ENCODE measurements at regions not wholly inside any gene's neighbourhood (a gene's known extent, or its start where the extent isn't known, plus 50 kb on each side); places are given as distances from the start of the nearest gene placed in this dataset.

DNA sequence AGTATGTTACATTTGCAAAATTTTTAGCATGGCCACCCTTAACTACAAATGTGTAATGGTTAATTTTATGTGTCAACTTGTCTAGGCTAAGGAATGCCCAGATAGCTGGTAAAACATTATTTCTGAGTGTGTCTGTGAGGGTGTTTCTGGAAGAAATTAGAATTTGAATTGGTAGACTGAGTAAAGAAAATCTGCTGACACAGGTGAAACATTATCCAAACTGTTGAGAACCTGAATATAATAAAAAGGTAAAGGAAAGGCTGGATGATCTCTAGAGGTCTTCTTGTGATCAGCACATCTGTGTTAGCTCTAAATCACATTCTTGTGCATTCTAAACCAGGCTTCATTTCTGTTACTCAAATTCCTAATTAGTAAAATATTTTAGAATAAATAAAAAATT, 100.8 kb downstream of the UCHL5 start (continued):
- no peak for TF ChIP-seq ZNF132 (tag by site-specific recombination; IDR thresholded peaks at IDR 0.05; ENCODE audit: borderline replicate concordance)
- no peak for TF ChIP-seq KLF10 (tag by site-specific recombination; IDR thresholded peaks at IDR 0.05)
- no peak for TF ChIP-seq ZNF24 (tag by site-specific recombination; IDR thresholded peaks at IDR 0.05)

DNA sequence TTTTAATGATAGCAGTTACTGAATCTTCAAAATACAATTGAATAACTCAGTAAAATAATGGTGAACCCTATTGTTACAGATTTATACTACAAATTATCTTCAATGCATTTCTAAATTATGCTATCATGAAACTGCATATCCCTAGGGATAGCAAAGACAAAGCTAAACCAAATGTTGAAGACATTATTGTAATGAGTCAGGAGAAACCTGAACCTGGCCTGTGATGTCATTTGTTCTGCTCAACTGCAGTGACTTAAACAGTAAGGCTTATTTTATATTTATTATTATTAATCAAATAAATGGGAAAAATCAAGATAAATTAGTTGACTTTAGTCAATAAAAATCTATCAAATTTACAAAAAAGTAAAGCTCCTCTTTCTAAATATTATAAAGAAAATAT, 100.3 kb downstream of the UCHL5 start:
- Histone ChIP-seq H3K27ac (ENCODE audit: extremely low read depth, low read depth, low read length) (no peak overlapping the region), H3K36me3 (ENCODE audit: control insufficient read depth in 2 of 2, insufficient read depth in 1 of 2, low read length in 2 of 2) (no peaks in the 10 kb centered on the region), H3K4me3 (ENCODE audit: low read depth, low read length) (no peak overlapping the region), H3K4me1 (ENCODE audit: control insufficient read depth, insufficient read depth, low read length) (no peaks in the 10 kb centered on the region), H3K9me3 (ENCODE audit: control insufficient read depth, insufficient read depth, low read depth, low read length) (no peaks in the 10 kb centered on the region)
- ChIA-PET CTCF (no interaction called here), POLR2A (no interaction called here)
- TF ChIP-seq ZNF155 (tag by site-specific recombination; IDR thresholded peaks at IDR 0.05) (no peak), ZNF266 (tag by site-specific recombination; IDR thresholded peaks at IDR 0.05; ENCODE audit: low read depth) (no peak), ZNF707 (tag by site-specific recombination; IDR thresholded peaks at IDR 0.05) (no peak), ZNF169 (tag by site-specific recombination; IDR thresholded peaks at IDR 0.05) (no peak), ZNF416 (tag by site-specific recombination; IDR thresholded peaks at IDR 0.05) (no peak), ZNF830 (tag by site-specific recombination; IDR thresholded peaks at IDR 0.05; ENCODE audit: low read depth) (no peak), ZNF248 (tag by site-specific recombination; IDR thresholded peaks at IDR 0.05) (no peak)
- TF ChIP-seq, protein P1, sequence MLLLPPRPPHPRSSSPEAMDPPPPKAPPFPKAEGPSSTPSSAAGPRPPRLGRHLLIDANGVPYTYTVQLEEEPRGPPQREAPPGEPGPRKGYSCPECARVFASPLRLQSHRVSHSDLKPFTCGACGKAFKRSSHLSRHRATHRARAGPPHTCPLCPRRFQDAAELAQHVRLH (tag by site-specific recombination; IDR thresholded peaks at IDR 0.05), result no peak
- TF ChIP-seq, protein P2, sequence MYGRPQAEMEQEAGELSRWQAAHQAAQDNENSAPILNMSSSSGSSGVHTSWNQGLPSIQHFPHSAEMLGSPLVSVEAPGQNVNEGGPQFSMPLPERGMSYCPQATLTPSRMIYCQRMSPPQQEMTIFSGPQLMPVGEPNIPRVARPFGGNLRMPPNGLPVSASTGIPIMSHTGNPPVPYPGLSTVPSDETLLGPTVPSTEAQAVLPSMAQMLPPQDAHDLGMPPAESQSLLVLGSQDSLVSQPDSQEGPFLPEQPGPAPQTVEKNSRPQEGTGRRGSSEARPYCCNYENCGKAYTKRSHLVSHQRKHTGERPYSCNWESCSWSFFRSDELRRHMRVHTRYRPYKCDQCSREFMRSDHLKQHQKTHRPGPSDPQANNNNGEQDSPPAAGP (tag by site-specific recombination; IDR thresholded peaks at IDR 0.05), result no peak

DNA sequence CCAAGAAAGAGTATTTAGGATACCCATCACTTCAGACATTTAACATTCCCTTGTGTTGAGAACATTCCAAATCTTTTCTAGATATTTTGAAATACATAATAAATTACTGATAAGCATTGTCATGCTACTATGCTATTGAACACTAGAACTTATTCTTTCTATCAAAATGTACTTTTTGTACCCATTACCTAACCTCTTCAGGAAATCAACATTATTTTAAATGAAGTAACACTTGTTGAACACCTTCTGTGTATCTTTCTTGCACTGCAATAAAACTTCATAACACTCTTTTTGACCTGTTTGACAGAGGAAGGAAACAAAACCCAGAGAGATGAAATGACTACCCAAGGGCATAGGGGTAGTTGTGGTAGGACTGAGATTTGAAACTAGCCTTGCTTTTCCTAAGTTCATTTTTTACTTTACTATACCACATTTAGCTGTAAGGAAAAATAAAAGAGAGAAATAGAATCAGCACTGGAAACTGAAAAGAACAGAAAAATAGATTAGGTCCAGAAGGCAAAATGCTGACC, 99.4 kb downstream of the UCHL5 start:
- H3K4me3 ChIP-seq (ENCODE audit: low read depth, low read length), result no peak overlapping the region
- ChIA-PET POLR2A (no interaction called here), CTCF (no interaction called here)
- H3K27ac ChIP-seq (ENCODE audit: extremely low read depth, low read depth, low read length), result no peak overlapping the region
- no peaks in the 10 kb centered on the region for H3K36me3 ChIP-seq (ENCODE audit: control insufficient read depth in 2 of 2, insufficient read depth in 1 of 2, low read length in 2 of 2)
- no peaks in the 10 kb centered on the region for H3K9me3 ChIP-seq (ENCODE audit: control insufficient read depth, insufficient read depth, low read depth, low read length)
- peak; percentile 53; the same call in 1 of the 2 replicates for TF ChIP-seq SCRT2 (tag by site-specific recombination; IDR thresholded peaks at IDR 0.05)
- TF ChIP-seq ZNF274 (IDR thresholded peaks at IDR 0.05; ENCODE audit: low read length), result no peak
- TF ChIP-seq ZNF274 (tag by site-specific recombination; IDR thresholded peaks at IDR 0.05; ENCODE audit: borderline replicate concordance), result no peak
- no peaks in the 10 kb centered on the region for H3K4me1 ChIP-seq (ENCODE audit: control insufficient read depth, insufficient read depth, low read length)

Data from HEK293 (cell line).